GM12878 (cell line): ENCODE measurements at regions not wholly inside any gene's neighbourhood (a gene's known extent, or its start where the extent isn't known, plus 50 kb on each side); places are given as distances from the start of the nearest gene placed in this dataset.

Experiments
- ASH2L ChIP-seq: fragments of 300-600, 200-600 bp; sonication (generic); IDR thresholded peaks from 2 replicates; pipeline ENCODE4 v1.6.1; 2017; ENCODE audit warnings: low read depth, mild to moderate bottlenecking, borderline replicate concordance
- ATF3 ChIP-seq: IDR thresholded peaks from 2 replicates; pipeline ENCODE4 v1.6.1; 2011; ENCODE audit warnings: low read depth, mild to moderate bottlenecking, low read length, moderate library complexity, borderline replicate concordance; ENCODE audit errors: extremely low read depth
- BHLHE40 ChIP-seq, 2 experiments: fragments of 450-650 bp in 1 of 2; IDR thresholded peaks; 2 replicates each; pipeline ENCODE4 v1.6.1; 2011 to 2017; ENCODE audit warnings: low read depth in 2 of 2, borderline replicate concordance in 1 of 2, improper control_type of control experiment in 1 of 2, low read length in 1 of 2, mild to moderate bottlenecking in 1 of 2
- CHD2 ChIP-seq: IDR thresholded peaks from 2 replicates; pipeline ENCODE4 v1.6.1; 2011; ENCODE audit warnings: low read depth, low read length, improper control_type of control experiment, borderline replicate concordance
- CTCF ChIP-seq, 3 experiments: IDR thresholded peaks in 2 of 3; conservative IDR thresholded peaks in 1 of 3; 2 replicates each; pipeline ENCODE4 v1.5.1; 2011; ENCODE audit warnings: low read depth in 3 of 3, low read length in 3 of 3, mild to moderate bottlenecking in 3 of 3, control low read depth in 2 of 3, moderate library complexity in 2 of 3, inconsistent platforms in 1 of 3, mixed read lengths in 1 of 3; ENCODE audit not compliant: control insufficient read depth in 2 of 3, insufficient read depth in 1 of 3; ENCODE audit errors: extremely low read depth in 1 of 3
- EP300 ChIP-seq, 2 experiments: fragments of 150-350 bp in 1 of 2; IDR thresholded peaks; 2 replicates each; pipeline ENCODE4 v1.6.1; 2011 to 2012; ENCODE audit warnings: low read depth in 2 of 2, low read length in 2 of 2, borderline replicate concordance in 1 of 2, improper control_type of control experiment in 1 of 2, inconsistent platforms in 1 of 2; ENCODE audit not compliant: control insufficient read depth in 1 of 2
- HDGF ChIP-seq: fragments of 450-650 bp; IDR thresholded peaks from 2 replicates; pipeline ENCODE4 v1.6.1; 2016; ENCODE audit warnings: antibody characterized with exemption
- IRF5 ChIP-seq: fragments of 450-650 bp; IDR thresholded peaks from 2 replicates; pipeline ENCODE4 v1.6.1; 2017; ENCODE audit warnings: borderline replicate concordance
- KLF5 ChIP-seq: fragments of 450-650 bp; IDR thresholded peaks from 2 replicates; pipeline ENCODE4 v1.6.1; 2014; ENCODE audit warnings: mild to moderate bottlenecking; ENCODE audit not compliant: partially characterized antibody
- LARP7 ChIP-seq: fragments of 450-650 bp; IDR thresholded peaks from 2 replicates; pipeline ENCODE4 v1.6.1; 2017; ENCODE audit warnings: mild to moderate bottlenecking
- MAX ChIP-seq: IDR thresholded peaks from 2 replicates; pipeline ENCODE4 v1.6.1; 2012; ENCODE audit warnings: low read depth, low read length, improper control_type of control experiment
- MTA2 ChIP-seq: fragments of 450-650 bp; IDR thresholded peaks from 2 replicates; pipeline ENCODE4 v1.6.1; 2016; ENCODE audit warnings: low read depth, mild to moderate bottlenecking, moderate library complexity
- PBX3 ChIP-seq: IDR thresholded peaks from 2 replicates; pipeline ENCODE4 v1.6.1; 2011; ENCODE audit warnings: mild to moderate bottlenecking, low read depth, low read length, moderate library complexity; ENCODE audit not compliant: insufficient replicate concordance
- RAD51 ChIP-seq: fragments of 450-650 bp; IDR thresholded peaks from 2 replicates; pipeline ENCODE4 v1.6.1; 2016; ENCODE audit warnings: moderate library complexity, mild to moderate bottlenecking, inconsistent platforms
- RCOR1 ChIP-seq: conservative IDR thresholded peaks from 2 replicates; pipeline ENCODE4 v1.6.1; 2012; ENCODE audit warnings: low read depth, low read length, improper control_type of control experiment
- RELA ChIP-seq: fragments of 450-650 bp; IDR thresholded peaks from 2 replicates; pipeline ENCODE4 v1.8.0; 2014; ENCODE audit warnings: borderline replicate concordance; ENCODE audit not compliant: partially characterized antibody
- RFX5 ChIP-seq: IDR thresholded peaks from 2 replicates; pipeline ENCODE4 v1.6.1; 2011; ENCODE audit warnings: low read depth, low read length, improper control_type of control experiment
- SMAD1 ChIP-seq: fragments of 450-650 bp; IDR thresholded peaks from 2 replicates; pipeline ENCODE4 v1.6.1; 2018; ENCODE audit warnings: mild to moderate bottlenecking, low read depth; ENCODE audit not compliant: partially characterized antibody
- ZBED1 ChIP-seq: IDR thresholded peaks from 2 replicates; pipeline ENCODE4 v1.6.1; 2016; ENCODE audit warnings: borderline replicate concordance
- ZNF687 ChIP-seq: fragments of 450-650 bp; IDR thresholded peaks from 2 replicates; pipeline ENCODE4 v1.6.1; 2017; ENCODE audit warnings: mild to moderate bottlenecking, moderate library complexity

GRCh38 chr1:90534663-90535295 lies 182.3 kb downstream of the BARHL2 start (continued):
- TF ChIP-seq IRF5 = no peak
- TF ChIP-seq ZNF687 = peak; percentile 63; the same call in 1 of the 2 replicates
- no peak for TF ChIP-seq RFX5
- TF ChIP-seq HDGF = no peak
- TF ChIP-seq RCOR1 = no peak
- no peak for TF ChIP-seq ZBED1
- TF ChIP-seq PBX3 = no peak
- no peak; a peak in 1 of 6 replicates for TF ChIP-seq CTCF (IDR thresholded peaks at IDR 0.05 in 2 of 3, conservative IDR thresholded peaks at IDR 0.05 in 1 of 3; ENCODE audit: control insufficient read depth in 2 of 3, extremely low read depth in 1 of 3, insufficient read depth in 1 of 3, low read depth in 3 of 3, low read length in 3 of 3)
- TF ChIP-seq KLF5 = no peak
- no peak for TF ChIP-seq RAD51
- TF ChIP-seq MAX = no peak
- 0 out of 4 replicates have a peak, but pooled peaks of 1 of the 2 experiments have one; percentile 7 for TF ChIP-seq BHLHE40 (IDR thresholded peaks at IDR 0.05; ENCODE audit: borderline replicate concordance in 1 of 2, low read depth in 2 of 2, low read length in 1 of 2)
- no peak for TF ChIP-seq ASH2L
- TF ChIP-seq SMAD1 = no peak
- 0 out of 4 replicates have a peak, but pooled peaks of 1 of the 2 experiments have one; percentile 28 for TF ChIP-seq EP300 (IDR thresholded peaks at IDR 0.05; ENCODE audit: borderline replicate concordance in 1 of 2, control insufficient read depth in 1 of 2, low read depth in 2 of 2, low read length in 2 of 2)
- TF ChIP-seq MTA2 = peak; percentile 29; the same call in 1 of the 2 replicates
- no peak for TF ChIP-seq CHD2
- no peak for TF ChIP-seq RELA
- no peak for TF ChIP-seq LARP7
- no peak for TF ChIP-seq ATF3
